H9 (cell line): ENCODE measurements at regions not wholly inside any gene's neighbourhood (a gene's known extent, or its start where the extent isn't known, plus 50 kb on each side); places are given as distances from the start of the nearest gene placed in this dataset.

Experiments
- DNase-seq: peaks from one replicate; pipeline ENCODE4 v3.0.0-alpha.2; 2017
- H2AFZ ChIP-seq: one replicate; pipeline ENCODE4 v1.6.1; 2013; ENCODE audit warnings: mild to moderate bottlenecking, low read length, control low read depth, moderate library complexity
- H2AK5ac ChIP-seq: 2 replicates; pipeline ENCODE4 v1.6.1; 2013; ENCODE audit warnings: low read length, control low read depth, mixed read lengths; ENCODE audit not compliant: insufficient read length
- H2BK120ac ChIP-seq: one replicate; pipeline ENCODE4 v1.6.1; 2013; ENCODE audit warnings: low read depth, mild to moderate bottlenecking, low read length, control low read depth, inconsistent platforms; ENCODE audit not compliant: poor library complexity, severe bottlenecking
- H2BK12ac ChIP-seq: 2 replicates; pipeline ENCODE4 v1.6.1; 2013; ENCODE audit warnings: low read length, control low read depth, mixed read lengths, low read depth; ENCODE audit not compliant: insufficient read length
- H2BK15ac ChIP-seq: 2 replicates; pipeline ENCODE4 v1.6.1; 2013; ENCODE audit warnings: low read depth, low read length, control low read depth
- H2BK20ac ChIP-seq: one replicate; pipeline ENCODE4 v1.6.1; 2013; ENCODE audit warnings: low read depth, mild to moderate bottlenecking, low read length, control low read depth, inconsistent platforms; ENCODE audit not compliant: poor library complexity, severe bottlenecking
- H2BK5ac ChIP-seq: 2 replicates; pipeline ENCODE4 v1.6.1; 2013; ENCODE audit warnings: low read length, control low read depth, mixed read lengths; ENCODE audit not compliant: insufficient read length
- H3K14ac ChIP-seq: 2 replicates; pipeline ENCODE4 v1.6.1; 2013; ENCODE audit warnings: low read length, control low read depth; ENCODE audit not compliant: insufficient read depth
- H3K18ac ChIP-seq: 2 replicates; pipeline ENCODE4 v1.6.1; 2013; ENCODE audit warnings: low read depth, mild to moderate bottlenecking, mixed read lengths, low read length, control low read depth; ENCODE audit not compliant: insufficient read length
- H3K23ac ChIP-seq: 2 replicates; pipeline ENCODE4 v1.6.1; 2013; ENCODE audit warnings: low read length, control low read depth, mixed read lengths, low read depth; ENCODE audit not compliant: insufficient read length
- H3K23me2 ChIP-seq: 2 replicates; pipeline ENCODE4 v1.6.1; 2013; ENCODE audit warnings: low read depth, mild to moderate bottlenecking, mixed read lengths, low read length, control low read depth; ENCODE audit not compliant: insufficient read length, poor library complexity, severe bottlenecking
- H3K27ac ChIP-seq: 2 replicates; pipeline ENCODE4 v1.5.1; 2013; ENCODE audit warnings: low read length, control low read depth, mixed read lengths, low read depth; ENCODE audit not compliant: insufficient read length
- H3K27me3 ChIP-seq: 2 replicates; pipeline ENCODE4 v1.6.1; 2013; ENCODE audit warnings: low read length, control low read depth, inconsistent platforms; ENCODE audit not compliant: insufficient read depth
- H3K4ac ChIP-seq: 2 replicates; pipeline ENCODE4 v1.6.1; 2013; ENCODE audit warnings: low read depth, mild to moderate bottlenecking, control low read depth, inconsistent platforms, low read length, moderate library complexity
- H3K4me1 ChIP-seq: 2 replicates; pipeline ENCODE4 v1.6.1; 2013; ENCODE audit warnings: low read length, control low read depth, inconsistent platforms; ENCODE audit not compliant: insufficient read depth
- H3K4me2 ChIP-seq: 2 replicates; pipeline ENCODE4 v1.6.1; 2013; ENCODE audit warnings: low read length, control low read depth, mixed read lengths; ENCODE audit not compliant: insufficient read length, insufficient read depth
- H3K56ac ChIP-seq: 2 replicates; pipeline ENCODE4 v1.6.1; 2013; ENCODE audit warnings: low read depth, mild to moderate bottlenecking, mixed read lengths, low read length, control low read depth; ENCODE audit not compliant: insufficient read length
- H3K79me1 ChIP-seq: 2 replicates; pipeline ENCODE4 v1.6.1; 2013; ENCODE audit warnings: low read depth, mild to moderate bottlenecking, moderate library complexity, low read length, control low read depth, inconsistent platforms; ENCODE audit not compliant: insufficient read depth, poor library complexity, severe bottlenecking
- H3K79me2 ChIP-seq: 2 replicates; pipeline ENCODE4 v1.6.1; 2013; ENCODE audit warnings: low read length, control low read depth, inconsistent platforms; ENCODE audit not compliant: insufficient read depth
- H3K9ac ChIP-seq: 2 replicates; pipeline ENCODE4 v1.6.1; 2013; ENCODE audit warnings: low read length, control low read depth, mixed read lengths; ENCODE audit not compliant: insufficient read length; ENCODE audit errors: extremely low read depth
- H3K9me3 ChIP-seq: one replicate; pipeline ENCODE4 v1.6.1; 2013; ENCODE audit warnings: low read depth, low read length, inconsistent platforms; ENCODE audit not compliant: control insufficient read depth
- H3T11ph ChIP-seq: one replicate; pipeline ENCODE4 v1.6.1; 2013; ENCODE audit warnings: mild to moderate bottlenecking, low read length, control low read depth, inconsistent platforms
- H4K20me1 ChIP-seq: one replicate; pipeline ENCODE4 v1.6.1; 2013; ENCODE audit not compliant: control insufficient read depth, insufficient read length, insufficient read depth
- H4K5ac ChIP-seq: 2 replicates; pipeline ENCODE4 v1.6.1; 2013; ENCODE audit warnings: low read depth, mild to moderate bottlenecking, mixed read lengths, low read length, control low read depth; ENCODE audit not compliant: insufficient read length
- H4K8ac ChIP-seq: replicated peaks from 2 replicates; pipeline ENCODE4 v1.6.1; 2013; ENCODE audit warnings: low read length, control low read depth, mixed read lengths, low read depth; ENCODE audit not compliant: insufficient read length
- H4K91ac ChIP-seq: 2 replicates; pipeline ENCODE4 v1.6.1; 2013; ENCODE audit warnings: low read depth, mild to moderate bottlenecking, moderate library complexity, mixed read lengths, low read length, control low read depth; ENCODE audit not compliant: insufficient read length
- H3K27ac Mint-ChIP-seq, 3 experiments: 2 replicates in 2 of 3; 3 replicates in 1 of 3; pipeline ENCODE4 v1.8.0; 2020 to 2021; ENCODE audit warnings: mixed read lengths in 3 of 3, mild to moderate bottlenecking in 1 of 3, moderate library complexity in 1 of 3
- H3K27me3 Mint-ChIP-seq: 2 replicates; pipeline ENCODE4 v1.8.0; 2021; ENCODE audit warnings: low read depth, mild to moderate bottlenecking, moderate library complexity, mixed read lengths
- H3K36me3 Mint-ChIP-seq, 3 experiments: 2 replicates in 2 of 3; 3 replicates in 1 of 3; pipeline ENCODE4 v1.8.0; 2020 to 2021; ENCODE audit warnings: low read depth in 3 of 3, mixed read lengths in 3 of 3; ENCODE audit not compliant: insufficient read depth in 1 of 3
- H3K4me1 Mint-ChIP-seq, 2 experiments: 2 replicates each; pipeline ENCODE4 v1.8.0; 2020; ENCODE audit warnings: mixed read lengths in 2 of 2
- H3K4me3 Mint-ChIP-seq, 2 experiments: 2 replicates in 1 of 2; 3 replicates in 1 of 2; pipeline ENCODE4 v1.8.0; 2020 to 2021; ENCODE audit warnings: mild to moderate bottlenecking in 2 of 2, mixed read lengths in 2 of 2, moderate library complexity in 1 of 2
- H3K9me3 Mint-ChIP-seq, 2 experiments: 2 replicates in 1 of 2; 3 replicates in 1 of 2; pipeline ENCODE4 v1.8.0; 2020; ENCODE audit warnings: mild to moderate bottlenecking in 2 of 2, mixed read lengths in 2 of 2, moderate library complexity in 1 of 2
- WGBS: extraction: QIAGEN DNeasy Blood & Tissue Kit; methylation state at CpG from one replicate; pipeline ENCODE4 v1.1.7; 2013; ENCODE audit warnings: missing lambda C conversion rate, low lambda C conversion rate, mixed read lengths; ENCODE audit not compliant: insufficient read length; ENCODE audit errors: extremely low coverage; 5-methylcytosine and 5-hydroxymethylcytosine counted together
- TF ChIP-seq, protein P1 (sequence below): fragments of 200-600 bp; sonication (generic); conservative IDR thresholded peaks from 3 replicates; pipeline ENCODE4 v1.8.0; 2021; ENCODE audit warnings: antibody characterized with exemption, mild to moderate bottlenecking

DNA sequence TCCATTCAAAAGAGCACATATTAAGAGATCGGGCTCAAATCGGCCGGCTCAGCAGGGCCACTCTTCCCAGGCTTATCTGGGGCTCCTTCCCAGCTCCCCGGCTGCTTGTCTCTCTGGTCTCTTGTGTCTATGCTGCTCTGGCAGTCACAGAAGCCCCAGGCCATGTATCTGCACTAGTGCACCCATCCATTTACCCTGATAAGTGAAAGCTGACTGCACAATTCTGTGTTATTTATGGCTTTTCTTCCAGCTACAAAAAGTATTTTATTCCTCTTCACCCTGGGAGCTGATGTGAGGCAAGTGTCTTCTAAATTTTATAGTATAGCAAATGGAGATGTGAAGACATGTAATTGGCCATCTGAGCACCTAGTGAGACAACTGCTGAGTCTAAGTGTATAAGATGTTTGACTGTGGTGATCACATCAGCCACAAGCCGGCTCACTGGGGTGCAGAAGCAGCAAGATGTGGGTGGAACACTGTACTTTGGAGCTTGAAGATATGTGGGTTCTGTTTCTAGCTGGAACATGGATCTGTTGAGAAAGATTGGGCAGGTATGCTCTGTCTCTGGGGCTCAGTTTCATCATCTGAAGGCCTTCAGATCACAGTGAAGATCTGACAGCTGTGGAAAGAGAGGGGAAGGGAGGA lies 78.1 kb upstream of the MPHOSPH6 start:
- H3K27me3 Mint-ChIP-seq = peaks cover 5% of the 10 kb centered on the region
- H3K14ac ChIP-seq = no peak overlapping the region
- H3K23me2 ChIP-seq = no peaks in the 10 kb centered on the region
- WGBS = no CpG with 5 or more reads among the region's 5 CpGs
- H3K9me3 Mint-ChIP-seq = peaks cover 9 to 16% of the 10 kb centered on the region in 2 experiments; a peak in 4 of 5 replicates
- no peak overlapping the region for H3K4ac ChIP-seq
- no peak overlapping the region for H3K4me2 ChIP-seq
- no peak overlapping the region for H4K5ac ChIP-seq
- no peak overlapping the region for H2BK15ac ChIP-seq
- no peaks in the 10 kb centered on the region for H3K79me2 ChIP-seq
- H3K79me1 ChIP-seq = no peaks in the 10 kb centered on the region
- no peak overlapping the region for H3K56ac ChIP-seq
- no peaks in the 10 kb centered on the region; a peak in 1 of 7 replicates for H3K36me3 Mint-ChIP-seq
- no peaks in the 10 kb centered on the region for H3K4me1 ChIP-seq
- H2AFZ ChIP-seq = no peak overlapping the region
- no peak overlapping the region for H3K27ac Mint-ChIP-seq
- H3K18ac ChIP-seq = no peak overlapping the region
- H3K23ac ChIP-seq = no peak overlapping the region
- no peaks in the 10 kb centered on the region for H3K9me3 ChIP-seq
- H2BK5ac ChIP-seq = no peak overlapping the region
- H4K91ac ChIP-seq = no peak overlapping the region
- no peak for DNase-seq
- H3K27me3 ChIP-seq = no peaks in the 10 kb centered on the region
- H2BK20ac ChIP-seq = no peak overlapping the region
- H3T11ph ChIP-seq = no peak overlapping the region
- no peak overlapping the region for H2BK12ac ChIP-seq
- no peak overlapping the region for H3K4me3 Mint-ChIP-seq
- H2AK5ac ChIP-seq = no peak overlapping the region
- H3K4me1 Mint-ChIP-seq = no peaks in the 10 kb centered on the region
- no peak overlapping the region for H4K8ac ChIP-seq
- no peak overlapping the region for H2BK120ac ChIP-seq
- TF ChIP-seq, protein P1, sequence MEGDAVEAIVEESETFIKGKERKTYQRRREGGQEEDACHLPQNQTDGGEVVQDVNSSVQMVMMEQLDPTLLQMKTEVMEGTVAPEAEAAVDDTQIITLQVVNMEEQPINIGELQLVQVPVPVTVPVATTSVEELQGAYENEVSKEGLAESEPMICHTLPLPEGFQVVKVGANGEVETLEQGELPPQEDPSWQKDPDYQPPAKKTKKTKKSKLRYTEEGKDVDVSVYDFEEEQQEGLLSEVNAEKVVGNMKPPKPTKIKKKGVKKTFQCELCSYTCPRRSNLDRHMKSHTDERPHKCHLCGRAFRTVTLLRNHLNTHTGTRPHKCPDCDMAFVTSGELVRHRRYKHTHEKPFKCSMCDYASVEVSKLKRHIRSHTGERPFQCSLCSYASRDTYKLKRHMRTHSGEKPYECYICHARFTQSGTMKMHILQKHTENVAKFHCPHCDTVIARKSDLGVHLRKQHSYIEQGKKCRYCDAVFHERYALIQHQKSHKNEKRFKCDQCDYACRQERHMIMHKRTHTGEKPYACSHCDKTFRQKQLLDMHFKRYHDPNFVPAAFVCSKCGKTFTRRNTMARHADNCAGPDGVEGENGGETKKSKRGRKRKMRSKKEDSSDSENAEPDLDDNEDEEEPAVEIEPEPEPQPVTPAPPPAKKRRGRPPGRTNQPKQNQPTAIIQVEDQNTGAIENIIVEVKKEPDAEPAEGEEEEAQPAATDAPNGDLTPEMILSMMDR = no peak
- no peaks in the 10 kb centered on the region for H4K20me1 ChIP-seq
- no peak overlapping the region for H3K9ac ChIP-seq
- no peak overlapping the region for H3K27ac ChIP-seq
